ENCODE measurements at regions not wholly inside any gene's neighbourhood (a gene's known extent, or its start where the extent isn't known, plus 50 kb on each side); places are given as distances from the start of the nearest gene placed in this dataset.

DNA sequence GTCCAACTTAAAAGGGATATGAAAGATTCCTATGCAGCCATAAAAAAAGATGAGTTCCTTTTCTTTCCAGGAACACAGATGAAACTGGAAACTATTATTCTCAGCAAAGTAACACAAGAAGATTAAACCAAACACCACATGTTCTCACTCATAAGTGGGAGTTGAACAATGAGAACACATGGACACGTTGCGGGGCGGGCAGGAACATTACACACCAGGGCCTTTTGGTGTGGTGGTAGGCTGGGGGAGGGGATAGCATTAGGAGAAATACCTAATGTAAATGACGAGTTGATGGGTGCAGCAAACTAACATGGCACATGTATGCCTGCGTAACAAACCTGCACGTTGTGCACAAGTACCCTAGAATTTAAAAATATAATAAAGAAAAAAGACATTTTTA, 516.1 kb downstream of the LRRC70 start:
- no peak for ATAC-seq (ENCODE audit: low read depth)
- H2BK5ac ChIP-seq (ENCODE audit: low read depth, low read length, poor library complexity, severe bottlenecking): no peak overlapping the region
- ChIA-PET CTCF (no interaction called here), POLR2A (ENCODE audit: unreplicated experiment) (no interaction called here)
- no peak overlapping the region for H4K8ac ChIP-seq (ENCODE audit: low read depth in 2 of 2, low read length in 2 of 2)
- no peak overlapping the region for H3K18ac ChIP-seq (ENCODE audit: low read depth, low read length)
- no peak overlapping the region for H3K4ac ChIP-seq (ENCODE audit: low read depth, low read length)
- H2AK5ac ChIP-seq (ENCODE audit: low read depth, low read length): no peak overlapping the region
- no CpG with 5 or more reads among the region's 6 CpGs for whole genome bisulfite sequencing, 2 experiments (ENCODE audit: extremely low coverage in 2 of 2, insufficient read length in 1 of 2)
- no peak overlapping the region for H2AFZ ChIP-seq (replicated peaks; ENCODE audit: low read length, poor library complexity)
- H3K27ac ChIP-seq (ENCODE audit: insufficient read depth, low read length): no peak overlapping the region
- no peak overlapping the region for H2BK15ac ChIP-seq (ENCODE audit: low read depth, low read length)
- H3K23ac ChIP-seq (ENCODE audit: low read depth, low read length): no peak overlapping the region
- H2AK9ac ChIP-seq (replicated peaks; ENCODE audit: low read depth, low read length, poor library complexity): no peak overlapping the region
- peaks cover 2% of the 10 kb centered on the region; the same call in 1 of the 2 replicates for H3K9me3 ChIP-seq (ENCODE audit: control insufficient read depth, insufficient read depth, low read length)
- no peak overlapping the region for H4K5ac ChIP-seq (ENCODE audit: low read depth, low read length)
- TF ChIP-seq ELK1 (IDR thresholded peaks at IDR 0.05; ENCODE audit: borderline replicate concordance, low read depth, low read length): no peak
- TF ChIP-seq FOS (IDR thresholded peaks at IDR 0.05; ENCODE audit: low read depth, low read length): no peak
- no peak for TF ChIP-seq MXI1 (IDR thresholded peaks at IDR 0.05; ENCODE audit: borderline replicate concordance, low read depth, low read length)
- no peak for TF ChIP-seq CHD1 (IDR thresholded peaks at IDR 0.05; ENCODE audit: low read depth, low read length)
- TF ChIP-seq POLR2A (IDR thresholded peaks at IDR 0.05; ENCODE audit: low read depth, low read length): no peak
- no peak for TF ChIP-seq RFX5 (IDR thresholded peaks at IDR 0.05; ENCODE audit: low read depth, low read length)
- TF ChIP-seq RCOR1 (IDR thresholded peaks at IDR 0.05; ENCODE audit: insufficient replicate concordance, low read length): no peak
- no peak for TF ChIP-seq CTCF (conservative IDR thresholded peaks at IDR 0.05; ENCODE audit: low read depth, low read length)
- TF ChIP-seq CEBPB (IDR thresholded peaks at IDR 0.05; ENCODE audit: low read depth, low read length): no peak
- no peak for TF ChIP-seq BHLHE40 (IDR thresholded peaks at IDR 0.05; ENCODE audit: low read depth, low read length)
- TF ChIP-seq, protein P1, sequence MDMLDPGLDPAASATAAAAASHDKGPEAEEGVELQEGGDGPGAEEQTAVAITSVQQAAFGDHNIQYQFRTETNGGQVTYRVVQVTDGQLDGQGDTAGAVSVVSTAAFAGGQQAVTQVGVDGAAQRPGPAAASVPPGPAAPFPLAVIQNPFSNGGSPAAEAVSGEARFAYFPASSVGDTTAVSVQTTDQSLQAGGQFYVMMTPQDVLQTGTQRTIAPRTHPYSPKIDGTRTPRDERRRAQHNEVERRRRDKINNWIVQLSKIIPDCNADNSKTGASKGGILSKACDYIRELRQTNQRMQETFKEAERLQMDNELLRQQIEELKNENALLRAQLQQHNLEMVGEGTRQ (IDR thresholded peaks at IDR 0.05; ENCODE audit: low read depth, low read length): no peak
- no peak for TF ChIP-seq MAZ (IDR thresholded peaks at IDR 0.05; ENCODE audit: borderline replicate concordance, low read depth, low read length)
- no peak for TF ChIP-seq RAD21 (IDR thresholded peaks at IDR 0.05; ENCODE audit: low read length)
- no peak for TF ChIP-seq MAFK (IDR thresholded peaks at IDR 0.05; ENCODE audit: low read depth, low read length)
- TF ChIP-seq SMC3 (IDR thresholded peaks at IDR 0.05; ENCODE audit: low read depth, low read length): no peak
- TF ChIP-seq NFE2L2 (IDR thresholded peaks at IDR 0.05; ENCODE audit: low read depth, low read length): no peak
- no peaks in the 10 kb centered on the region for H3K27me3 ChIP-seq (ENCODE audit: control insufficient read depth, insufficient read depth, low read length)
- intact Hi-C loops (cut with micrococcal nuclease) (no loop called here), in situ Hi-C loops (cut with MboI; ENCODE audit: low sequenced_read_pairs) (no loop called here), dilution Hi-C loops (cut with HindIII; ENCODE audit: low sequenced_read_pairs, unreplicated experiment) (no loop called here)
- H2BK20ac ChIP-seq (ENCODE audit: low read depth, low read length): no peak overlapping the region
- H3K4me3 ChIP-seq (ENCODE audit: insufficient read depth, low read depth, low read length): no peak overlapping the region
- no peak overlapping the region for H3K56ac ChIP-seq (ENCODE audit: extremely low read depth, insufficient read depth, low read length)
- no peaks in the 10 kb centered on the region for H3K79me1 ChIP-seq (ENCODE audit: low read depth in 1 of 2, low read length in 2 of 2)
- no peaks in the 10 kb centered on the region for H4K20me1 ChIP-seq (ENCODE audit: insufficient read depth, low read length)
- no peak overlapping the region for H3K14ac ChIP-seq (replicated peaks; ENCODE audit: low read depth, low read length)
- H3K4me2 ChIP-seq (ENCODE audit: low read depth, low read length): no peak overlapping the region
- no peak overlapping the region for H4K91ac ChIP-seq (ENCODE audit: insufficient read depth, low read depth, low read length)
- no peaks in the 10 kb centered on the region for H3K4me1 ChIP-seq (ENCODE audit: control insufficient read depth, insufficient read depth, low read length)
- no peak for DNase-seq
- no peak overlapping the region for H2BK120ac ChIP-seq (ENCODE audit: low read depth, low read length)
- no peaks in the 10 kb centered on the region for H3K36me3 ChIP-seq (ENCODE audit: control insufficient read depth, insufficient read depth, low read length)
- H3K9ac ChIP-seq (ENCODE audit: low read depth, low read length): no peak overlapping the region
- BruUV-seq (replicated peaks): no TSS peak
- H3K9me1 ChIP-seq (ENCODE audit: insufficient read depth, low read length): no peaks in the 10 kb centered on the region

Data from IMR-90 (cell line).